ENCODE measurements at regions not wholly inside any gene's neighbourhood (a gene's known extent, or its start where the extent isn't known, plus 50 kb on each side); places are given as distances from the start of the nearest gene placed in this dataset.

DNA sequence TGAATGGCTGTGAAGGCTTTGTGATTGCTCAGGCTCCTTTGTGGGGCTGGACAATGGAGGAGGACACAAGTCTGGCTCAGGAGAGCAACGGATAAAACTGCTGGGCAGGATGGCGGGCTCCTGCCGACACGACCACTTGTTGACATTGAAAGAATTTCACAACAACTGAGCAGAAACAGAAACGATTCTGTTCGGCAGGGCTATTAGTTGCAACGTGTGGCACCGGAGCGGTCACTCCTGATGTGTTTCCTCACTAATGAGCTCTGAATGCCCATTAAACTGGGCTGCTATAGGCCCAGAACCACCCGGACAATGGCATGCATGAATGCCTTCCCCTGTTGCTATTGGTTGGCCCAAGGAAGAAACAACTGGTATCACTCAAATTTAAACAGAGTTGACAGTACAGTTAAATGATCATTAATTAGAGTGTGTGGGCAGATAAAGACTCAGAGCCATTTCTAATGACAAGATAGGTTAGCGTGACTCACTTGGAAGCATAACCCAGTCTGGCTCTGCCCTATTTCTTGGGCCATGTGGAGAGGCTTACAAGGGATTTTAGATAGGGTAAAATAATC is 142.9 kb downstream of the ASCL1 start:
- DNase-seq (ENCODE audit: low read depth), result no peak
- no peak for TF ChIP-seq MYC (IDR thresholded peaks at IDR 0.05; ENCODE audit: low read depth, low read length)
- no peak for TF ChIP-seq POLR2A (IDR thresholded peaks at IDR 0.05; ENCODE audit: extremely low read depth, insufficient read length)
- TF ChIP-seq, protein P1, sequence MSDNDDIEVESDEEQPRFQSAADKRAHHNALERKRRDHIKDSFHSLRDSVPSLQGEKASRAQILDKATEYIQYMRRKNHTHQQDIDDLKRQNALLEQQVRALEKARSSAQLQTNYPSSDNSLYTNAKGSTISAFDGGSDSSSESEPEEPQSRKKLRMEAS (IDR thresholded peaks at IDR 0.05; ENCODE audit: low read depth, low read length), result no peak
- TF ChIP-seq CTCF (IDR thresholded peaks at IDR 0.05; ENCODE audit: low read depth, low read length), result no peak
- no peak overlapping the region for H3K4me3 ChIP-seq (ENCODE audit: low read depth, low read length)

GRCh38 chr12:103102225-103102744 is 144.8 kb downstream of the ASCL1 start:
- no peak for DNase-seq (ENCODE audit: low read depth)
- no peak overlapping the region for H3K4me3 ChIP-seq (ENCODE audit: low read depth, low read length)
- TF ChIP-seq, protein P1 (IDR thresholded peaks at IDR 0.05; ENCODE audit: low read depth, low read length), result no peak
- TF ChIP-seq MYC (IDR thresholded peaks at IDR 0.05; ENCODE audit: low read depth, low read length) (no peak), CTCF (IDR thresholded peaks at IDR 0.05; ENCODE audit: low read depth, low read length) (no peak), POLR2A (IDR thresholded peaks at IDR 0.05; ENCODE audit: extremely low read depth, insufficient read length) (no peak)

GRCh38 chr12:103105971-103106597 is 148.6 kb downstream of the ASCL1 start:
- TF ChIP-seq, protein P1 (IDR thresholded peaks at IDR 0.05; ENCODE audit: low read depth, low read length), result no peak
- TF ChIP-seq MYC (IDR thresholded peaks at IDR 0.05; ENCODE audit: low read depth, low read length), result no peak
- no peak for TF ChIP-seq CTCF (IDR thresholded peaks at IDR 0.05; ENCODE audit: low read depth, low read length)
- no peak for TF ChIP-seq POLR2A (IDR thresholded peaks at IDR 0.05; ENCODE audit: extremely low read depth, insufficient read length)
- no peak overlapping the region for H3K4me3 ChIP-seq (ENCODE audit: low read depth, low read length)
- DNase-seq (ENCODE audit: low read depth), result no peak

DNA sequence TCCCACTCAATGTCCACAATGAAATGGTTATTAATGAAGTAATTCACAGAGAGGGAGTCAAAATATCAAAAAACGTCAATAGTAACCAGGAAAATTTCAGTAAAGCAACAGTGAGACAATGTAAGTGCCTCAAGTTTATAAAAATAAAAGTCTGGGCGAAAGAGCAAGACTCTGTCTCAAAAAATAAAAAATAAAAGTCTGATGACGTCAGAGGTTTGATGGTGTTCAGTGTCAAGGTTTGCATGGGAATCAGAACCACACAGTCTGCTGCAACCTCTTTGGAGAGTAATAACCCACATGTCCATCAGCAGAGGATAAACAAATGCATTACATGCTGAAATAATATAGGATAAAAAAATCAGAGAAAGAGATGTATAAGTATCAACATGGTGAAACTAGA is 152.4 kb downstream of the ASCL1 start:
- H3K4me3 ChIP-seq (ENCODE audit: low read depth, low read length), result no peak overlapping the region
- TF ChIP-seq, protein P1 (IDR thresholded peaks at IDR 0.05; ENCODE audit: low read depth, low read length), result no peak
- no peak for TF ChIP-seq CTCF (IDR thresholded peaks at IDR 0.05; ENCODE audit: low read depth, low read length)
- TF ChIP-seq POLR2A (IDR thresholded peaks at IDR 0.05; ENCODE audit: extremely low read depth, insufficient read length), result no peak
- TF ChIP-seq MYC (IDR thresholded peaks at IDR 0.05; ENCODE audit: low read depth, low read length), result no peak
- no peak for DNase-seq (ENCODE audit: low read depth)

- no peak overlapping the region for H3K4me3 ChIP-seq (ENCODE audit: low read depth, low read length)
- no peak for TF ChIP-seq POLR2A (IDR thresholded peaks at IDR 0.05; ENCODE audit: extremely low read depth, insufficient read length)
- no peak for TF ChIP-seq CTCF (IDR thresholded peaks at IDR 0.05; ENCODE audit: low read depth, low read length)
- TF ChIP-seq, protein P1 (IDR thresholded peaks at IDR 0.05; ENCODE audit: low read depth, low read length), result no peak
- TF ChIP-seq MYC (IDR thresholded peaks at IDR 0.05; ENCODE audit: low read depth, low read length), result no peak
- peak; percentile 32 for DNase-seq (ENCODE audit: low read depth)
These were observed 157.0 kb downstream of the ASCL1 start for GRCh38 chr12:103114296-103115055.

All from NB4 (cell line).